Liver (tissue), 8 donors: ENCODE measurements at regions not wholly inside any gene's neighbourhood (a gene's known extent, or its start where the extent isn't known, plus 50 kb on each side); places are given as distances from the start of the nearest gene placed in this dataset.

Source experiments
- DNase-seq: peaks from one replicate; pipeline ENCODE4 v3.0.0-alpha.2; 2017; ENCODE audit warnings: low spot score
- H3K27ac ChIP-seq, 2 donors: one replicate each; pipeline ENCODE4 v1.7.0; 2013; ENCODE audit warnings: inconsistent platforms in 2 of 2, low read length in 2 of 2, control low read depth in 1 of 2, low read depth in 1 of 2, mild to moderate bottlenecking in 1 of 2
- H3K27me3 ChIP-seq, 4 donors: one replicate each; pipeline versions ENCODE4 v1.6.1 to v1.7.0; 2013; ENCODE audit warnings: low read length in 3 of 4, inconsistent platforms in 1 of 4, mild to moderate bottlenecking in 1 of 4, moderate library complexity in 1 of 4; ENCODE audit not compliant: control insufficient read depth in 4 of 4, insufficient read depth in 4 of 4
- H3K36me3 ChIP-seq, 4 donors: one replicate each; pipeline versions ENCODE4 v1.6.1 to v1.7.0; 2013; ENCODE audit warnings: low read length in 3 of 4, mild to moderate bottlenecking in 3 of 4, low read depth in 1 of 4, moderate library complexity in 1 of 4; ENCODE audit not compliant: control insufficient read depth in 4 of 4, insufficient read depth in 3 of 4
- H3K4me1 ChIP-seq, 4 donors: one replicate each; pipeline versions ENCODE4 v1.6.1 to v1.7.0; 2013; ENCODE audit warnings: low read length in 3 of 4, mild to moderate bottlenecking in 3 of 4, moderate library complexity in 1 of 4; ENCODE audit not compliant: control insufficient read depth in 4 of 4, insufficient read depth in 4 of 4
- H3K4me3 ChIP-seq, 3 donors: one replicate each; pipeline versions ENCODE4 v1.6.1 to v1.7.0; 2013; ENCODE audit warnings: low read length in 3 of 3, control low read depth in 1 of 3, low read depth in 1 of 3, mild to moderate bottlenecking in 1 of 3
- H3K9ac ChIP-seq, 2 donors: one replicate each; pipeline ENCODE4 v1.7.0; 2013; ENCODE audit warnings: low read length in 2 of 2, mild to moderate bottlenecking in 2 of 2, moderate library complexity in 2 of 2, control low read depth in 1 of 2, low read depth in 1 of 2
- H3K9me3 ChIP-seq, 4 donors: one replicate each; pipeline versions ENCODE4 v1.6.1 to v1.7.0; 2013; ENCODE audit warnings: low read length in 3 of 4; ENCODE audit not compliant: control insufficient read depth in 4 of 4
- ATF3 ChIP-seq: IDR thresholded peaks from 2 replicates; pipeline ENCODE4 v1.6.1; 2016; ENCODE audit warnings: antibody characterized with exemption
- EGR1 ChIP-seq, 2 donors: IDR thresholded peaks; 2 replicates each; pipeline ENCODE4 v1.6.1; 2016 to 2018; ENCODE audit warnings: antibody characterized with exemption in 2 of 2, low read depth in 2 of 2
- FOXA1 ChIP-seq: IDR thresholded peaks from 2 replicates; pipeline ENCODE4 v1.6.1; 2016; ENCODE audit warnings: antibody characterized with exemption
- HNF4A ChIP-seq, 2 donors: conservative IDR thresholded peaks; 2 replicates each; pipeline ENCODE4 v1.6.1; 2016; ENCODE audit warnings: antibody characterized with exemption in 2 of 2, mild to moderate bottlenecking in 2 of 2
- HNF4G ChIP-seq: IDR thresholded peaks from 2 replicates; pipeline ENCODE4 v1.6.1; 2016; ENCODE audit warnings: antibody characterized with exemption
- JUND ChIP-seq, 2 donors: IDR thresholded peaks; 2 replicates each; pipeline ENCODE4 v1.6.1; 2016; ENCODE audit warnings: antibody characterized with exemption in 2 of 2
- MAX ChIP-seq: IDR thresholded peaks from 2 replicates; pipeline ENCODE4 v1.6.1; 2016; ENCODE audit warnings: antibody characterized with exemption
- NR2F2 ChIP-seq: IDR thresholded peaks from 2 replicates; pipeline ENCODE4 v1.6.1; 2016; ENCODE audit warnings: antibody characterized with exemption
- RAD21 ChIP-seq, 2 donors: IDR thresholded peaks; 2 replicates each; pipeline ENCODE4 v1.6.1; 2016; ENCODE audit warnings: antibody characterized with exemption in 2 of 2, mild to moderate bottlenecking in 2 of 2
- RXRA ChIP-seq, 2 donors: IDR thresholded peaks; 2 replicates each; pipeline ENCODE4 v1.6.1; 2017 to 2018; ENCODE audit warnings: antibody characterized with exemption in 2 of 2, mild to moderate bottlenecking in 1 of 2
- SP1 ChIP-seq: IDR thresholded peaks from 2 replicates; pipeline ENCODE4 v1.6.1; 2018; ENCODE audit warnings: antibody characterized with exemption, mild to moderate bottlenecking
- TAF1 ChIP-seq: conservative IDR thresholded peaks from 2 replicates; pipeline ENCODE4 v1.6.1; 2016; ENCODE audit warnings: antibody characterized with exemption, mild to moderate bottlenecking
- YY1 ChIP-seq: IDR thresholded peaks from 2 replicates; pipeline ENCODE4 v1.6.1; 2016; ENCODE audit warnings: antibody characterized with exemption, mild to moderate bottlenecking
- WGBS: extraction: QIAGEN DNeasy Blood & Tissue Kit; methylation state at CpG from one replicate; pipeline ENCODE4 v1.1.7; 2013; 5-methylcytosine and 5-hydroxymethylcytosine counted together
- TF ChIP-seq, protein P1 (sequence below): fragments of 150-350 bp; IDR thresholded peaks from 2 replicates; pipeline ENCODE4 v1.5.1; 2017; ENCODE audit warnings: improper control_type of control experiment, low read depth, low read length; ENCODE audit not compliant: missing input control
- donor health status: healthy.
- donor health status: healthy.
- donor health status: healthy.
- donor health status: healthy.
- donor health status: healthy.

GRCh38 chrX:116339407-116339806 lies 97.0 kb upstream of the SLC6A14 start:
- peaks cover 0 to 7% (median under 1%) of the 10 kb centered on the region in 4 donors for H3K9me3 ChIP-seq
- H3K4me3 ChIP-seq: no peak overlapping the region
- no peak overlapping the region for H3K27ac ChIP-seq
- DNase-seq: no peak
- WGBS: 93% methylated on average over 1 of the region's 1 CpG
- H3K9ac ChIP-seq: no peak overlapping the region
- H3K4me1 ChIP-seq: no peaks in the 10 kb centered on the region
- no peaks in the 10 kb centered on the region for H3K36me3 ChIP-seq
- no peaks in the 10 kb centered on the region for H3K27me3 ChIP-seq
- no peak for TF ChIP-seq TAF1
- TF ChIP-seq YY1: no peak
- no peak for TF ChIP-seq MAX
- TF ChIP-seq RXRA (IDR thresholded peaks at IDR 0.05): no peak
- TF ChIP-seq EGR1 (IDR thresholded peaks at IDR 0.05; ENCODE audit: low read depth in 2 of 2): no peak
- TF ChIP-seq HNF4G: no peak
- TF ChIP-seq ATF3: no peak
- TF ChIP-seq HNF4A (conservative IDR thresholded peaks at IDR 0.05): no peak
- no peak for TF ChIP-seq SP1
- TF ChIP-seq, protein P1, sequence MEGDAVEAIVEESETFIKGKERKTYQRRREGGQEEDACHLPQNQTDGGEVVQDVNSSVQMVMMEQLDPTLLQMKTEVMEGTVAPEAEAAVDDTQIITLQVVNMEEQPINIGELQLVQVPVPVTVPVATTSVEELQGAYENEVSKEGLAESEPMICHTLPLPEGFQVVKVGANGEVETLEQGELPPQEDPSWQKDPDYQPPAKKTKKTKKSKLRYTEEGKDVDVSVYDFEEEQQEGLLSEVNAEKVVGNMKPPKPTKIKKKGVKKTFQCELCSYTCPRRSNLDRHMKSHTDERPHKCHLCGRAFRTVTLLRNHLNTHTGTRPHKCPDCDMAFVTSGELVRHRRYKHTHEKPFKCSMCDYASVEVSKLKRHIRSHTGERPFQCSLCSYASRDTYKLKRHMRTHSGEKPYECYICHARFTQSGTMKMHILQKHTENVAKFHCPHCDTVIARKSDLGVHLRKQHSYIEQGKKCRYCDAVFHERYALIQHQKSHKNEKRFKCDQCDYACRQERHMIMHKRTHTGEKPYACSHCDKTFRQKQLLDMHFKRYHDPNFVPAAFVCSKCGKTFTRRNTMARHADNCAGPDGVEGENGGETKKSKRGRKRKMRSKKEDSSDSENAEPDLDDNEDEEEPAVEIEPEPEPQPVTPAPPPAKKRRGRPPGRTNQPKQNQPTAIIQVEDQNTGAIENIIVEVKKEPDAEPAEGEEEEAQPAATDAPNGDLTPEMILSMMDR: no peak
- TF ChIP-seq FOXA1: no peak
- no peak for TF ChIP-seq JUND (IDR thresholded peaks at IDR 0.05)

DNA sequence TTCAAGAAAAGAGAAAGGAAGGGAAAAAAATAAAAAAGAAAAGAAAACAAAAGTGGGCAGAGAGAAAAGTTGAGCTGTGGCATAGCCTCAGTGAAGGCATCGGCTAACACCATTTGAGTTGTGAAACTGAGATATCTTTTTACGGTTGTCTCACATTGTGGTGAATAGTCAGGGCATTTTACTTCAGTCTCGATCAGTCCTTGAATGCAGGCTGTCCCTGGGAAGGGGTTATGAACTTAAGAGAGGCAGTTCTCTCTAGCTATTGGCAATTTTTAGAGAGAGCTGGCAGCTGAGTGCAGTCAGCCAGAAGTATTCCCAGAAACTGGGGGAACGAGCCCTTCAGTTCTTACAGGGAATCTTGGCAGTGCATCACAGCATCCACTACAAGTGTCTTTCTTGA lies 93.5 kb upstream of the SLC6A14 start:
- H3K4me3 ChIP-seq: no peak overlapping the region
- no peaks in the 10 kb centered on the region for H3K4me1 ChIP-seq
- no peaks in the 10 kb centered on the region for H3K27me3 ChIP-seq
- no peak for DNase-seq
- no peak overlapping the region for H3K9ac ChIP-seq
- WGBS: 45% methylated on average over 4 of the region's 4 CpGs
- TF ChIP-seq NR2F2: no peak
- H3K36me3 ChIP-seq: no peaks in the 10 kb centered on the region
- H3K9me3 ChIP-seq: peaks cover 0 to 7% (median under 1%) of the 10 kb centered on the region in 4 donors
- H3K27ac ChIP-seq: no peak overlapping the region

GRCh38 chrX:116345958-116346357 lies 90.4 kb upstream of the SLC6A14 start:
- DNase-seq: no peak
- TF ChIP-seq TAF1 (no peak), JUND (IDR thresholded peaks at IDR 0.05) (no peak), ATF3 (no peak), HNF4G (no peak), MAX (no peak), SP1 (no peak), FOXA1 (no peak), NR2F2 (no peak), RAD21 (IDR thresholded peaks at IDR 0.05) (no peak), RXRA (IDR thresholded peaks at IDR 0.05) (no peak), YY1 (no peak)
- TF ChIP-seq, protein P1: no peak
- H3K27me3 ChIP-seq: no peaks in the 10 kb centered on the region

More at GRCh38 chrX:116345958-116346357, 90.4 kb upstream of the SLC6A14 start:
- Histone ChIP-seq H3K9ac (no peak overlapping the region), H3K4me3 (no peak overlapping the region), H3K9me3 (peaks cover 0 to 2% (median 0%) of the 10 kb centered on the region in 4 donors), H3K27ac (no peak overlapping the region), H3K4me1 (no peaks in the 10 kb centered on the region), H3K36me3 (no peaks in the 10 kb centered on the region)
- 82% methylated on average over 3 of the region's 3 CpGs for WGBS
